ENCODE measurements at regions not wholly inside any gene's neighbourhood (a gene's known extent, or its start where the extent isn't known, plus 50 kb on each side); places are given as distances from the start of the nearest gene placed in this dataset.
"Not testable (repeated sequence)": the region's sequence is repeated elsewhere in the genome, so short reads cannot be mapped to it uniquely, and the experiment has no call there.

- intact Hi-C loops (cut with DNase I) = no loop called here
- DNase-seq (ENCODE audit: extremely low spot score in 2 of 2) = no peak
Measured at GRCh38 chr15:85281293-85281882, 99.0 kb upstream of the AKAP13 start.

GRCh38 chr15:85282504-85283115 is 97.8 kb upstream of the AKAP13 start:
- no peak for TF ChIP-seq POLR2A (IDR thresholded peaks at IDR 0.05)
- TF ChIP-seq CTCF (IDR thresholded peaks at IDR 0.05) = no peak
- TF ChIP-seq POLR2AphosphoS5 (IDR thresholded peaks at IDR 0.05; ENCODE audit: insufficient read depth in 1 of 2, low read depth in 1 of 2) = no peak
- intact Hi-C loops (cut with DNase I) = no loop called here
- no peak for DNase-seq (ENCODE audit: extremely low spot score in 2 of 2)
- Histone ChIP-seq H3K27ac (no peak overlapping the region), H3K27me3 (no peaks in the 10 kb centered on the region), H3K9me3 (no peaks in the 10 kb centered on the region), H3K4me1 (no peaks in the 10 kb centered on the region), H3K36me3 (no peaks in the 10 kb centered on the region), H3K4me3 (no peak overlapping the region)

More at GRCh38 chr15:85281293-85281882, 99.0 kb upstream of the AKAP13 start:
- no peak overlapping the region for H3K4me3 ChIP-seq
- no peaks in the 10 kb centered on the region for H3K36me3 ChIP-seq
- no peaks in the 10 kb centered on the region for H3K27me3 ChIP-seq
- no peak for TF ChIP-seq CTCF (IDR thresholded peaks at IDR 0.05)
- no peak for TF ChIP-seq POLR2A (IDR thresholded peaks at IDR 0.05)
- TF ChIP-seq POLR2AphosphoS5 (IDR thresholded peaks at IDR 0.05; ENCODE audit: insufficient read depth in 1 of 2, low read depth in 1 of 2) = no peak
- H3K27ac ChIP-seq = no peak overlapping the region
- no peaks in the 10 kb centered on the region for H3K4me1 ChIP-seq
- H3K9me3 ChIP-seq = no peaks in the 10 kb centered on the region

- H3K9me3 ChIP-seq; H3K4me1 ChIP-seq; H3K36me3 ChIP-seq; DNase-seq (ENCODE audit: extremely low spot score in 2 of 2); intact Hi-C loops (cut with DNase I); H3K27ac ChIP-seq; H3K4me3 ChIP-seq; H3K27me3 ChIP-seq: not testable (repeated sequence)
Measured at GRCh38 chr15:85283815-85284214, 96.6 kb upstream of the AKAP13 start.

GRCh38 chr15:85284497-85284896 is 95.9 kb upstream of the AKAP13 start:
- Histone ChIP-seq H3K9me3 (no peaks in the 10 kb centered on the region), H3K27me3 (no peaks in the 10 kb centered on the region), H3K36me3 (no peaks in the 10 kb centered on the region), H3K4me1 (no peaks in the 10 kb centered on the region), H3K27ac (no peak overlapping the region), H3K4me3 (no peak overlapping the region)
- intact Hi-C loops (cut with DNase I) = no loop called here
- DNase-seq (ENCODE audit: extremely low spot score in 2 of 2) = no peak
- no peak for TF ChIP-seq POLR2AphosphoS5 (IDR thresholded peaks at IDR 0.05; ENCODE audit: insufficient read depth in 1 of 2, low read depth in 1 of 2)
- TF ChIP-seq CTCF (IDR thresholded peaks at IDR 0.05) = no peak
- no peak for TF ChIP-seq POLR2A (IDR thresholded peaks at IDR 0.05)

- no peak overlapping the region for H3K27ac ChIP-seq
- intact Hi-C loops (cut with DNase I) = loop anchor here (10.0 kb wide), 2 partner anchors 215 to 545 kb away; no protein-coding TSS in a partner anchor
- H3K36me3 ChIP-seq = no peaks in the 10 kb centered on the region
- H3K9me3 ChIP-seq = no peaks in the 10 kb centered on the region
- peak in 1 of 2 donors; percentile 69 for DNase-seq (ENCODE audit: extremely low spot score in 2 of 2)
- no peaks in the 10 kb centered on the region for H3K4me1 ChIP-seq
- no peak for TF ChIP-seq POLR2AphosphoS5 (IDR thresholded peaks at IDR 0.05; ENCODE audit: insufficient read depth in 1 of 2, low read depth in 1 of 2)
- TF ChIP-seq CTCF (IDR thresholded peaks at IDR 0.05) = peak in 2 of 3 experiments; percentile 21 to 26
- TF ChIP-seq POLR2A (IDR thresholded peaks at IDR 0.05) = no peak
- H3K4me3 ChIP-seq = no peak overlapping the region
- H3K27me3 ChIP-seq = no peaks in the 10 kb centered on the region
Measured at GRCh38 chr15:85289677-85290365, 90.6 kb upstream of the AKAP13 start.

GRCh38 chr15:85292583-85292982 is 87.8 kb upstream of the AKAP13 start:
- H3K4me3 ChIP-seq, H3K27ac ChIP-seq, H3K4me1 ChIP-seq, H3K27me3 ChIP-seq, H3K36me3 ChIP-seq, H3K9me3 ChIP-seq: not testable (repeated sequence)
- DNase-seq (ENCODE audit: extremely low spot score in 2 of 2) = peak in 1 of 2 donors; percentile 1
- intact Hi-C loops (cut with DNase I) = loop anchor here (10.0 kb wide), 2 partner anchors 212 to 542 kb away; no protein-coding TSS in a partner anchor
